ENCODE measurements at regions not wholly inside any gene's neighbourhood (a gene's known extent, or its start where the extent isn't known, plus 50 kb on each side); places are given as distances from the start of the nearest gene placed in this dataset.

GRCh38 chr1:4153571-4153970 lies 253.5 kb upstream of the C1orf174 start:
- TF ChIP-seq CTCF (IDR thresholded peaks at IDR 0.05) (no peak), POLR2A (IDR thresholded peaks at IDR 0.05) (no peak)

Data from thyroid gland (tissue), 4 donors.